NCI-H460 (cell line): ENCODE measurements at regions not wholly inside any gene's neighbourhood (a gene's known extent, or its start where the extent isn't known, plus 50 kb on each side); places are given as distances from the start of the nearest gene placed in this dataset.
"Not testable (repeated sequence)": the region's sequence is repeated elsewhere in the genome, so short reads cannot be mapped to it uniquely, and the experiment has no call there.

Experiments
- DNase-seq: peaks from one replicate; pipeline ENCODE4 v3.0.0-alpha.2; 2016; ENCODE audit warnings: low read depth; ENCODE audit errors: extremely low read depth

DNA sequence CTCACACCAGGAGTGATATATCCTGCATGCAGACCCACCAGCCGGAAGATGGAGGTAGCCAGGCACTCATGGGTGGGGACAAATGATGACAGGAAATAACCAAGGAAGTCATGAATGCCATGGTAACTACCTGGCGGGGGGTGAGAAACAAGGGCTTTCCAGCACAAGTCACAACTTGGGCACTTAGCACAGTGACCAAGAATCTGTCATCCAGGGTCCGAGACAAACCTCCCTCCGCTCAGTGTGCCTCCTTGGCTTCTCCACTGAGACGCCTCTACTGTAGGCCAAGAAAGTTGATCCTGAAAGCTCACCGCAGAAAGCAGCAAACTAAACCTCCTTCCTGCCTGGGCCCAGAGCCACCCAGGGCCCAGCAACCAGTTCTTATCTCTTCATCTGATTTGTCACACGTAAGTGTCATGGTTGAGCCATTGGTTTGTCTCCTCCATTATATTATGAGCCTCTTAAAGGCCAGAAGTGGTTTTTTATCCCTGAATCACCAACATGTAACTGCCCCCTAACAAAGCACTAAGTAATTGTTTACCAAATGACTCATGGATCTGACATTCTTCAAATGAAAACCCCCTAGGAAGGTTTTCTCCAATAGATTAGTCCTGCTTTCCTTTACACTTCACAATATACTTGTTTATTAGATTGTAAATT is 84.3 kb upstream of the TAB2 start:
- peak; percentile 42 for DNase-seq

DNA sequence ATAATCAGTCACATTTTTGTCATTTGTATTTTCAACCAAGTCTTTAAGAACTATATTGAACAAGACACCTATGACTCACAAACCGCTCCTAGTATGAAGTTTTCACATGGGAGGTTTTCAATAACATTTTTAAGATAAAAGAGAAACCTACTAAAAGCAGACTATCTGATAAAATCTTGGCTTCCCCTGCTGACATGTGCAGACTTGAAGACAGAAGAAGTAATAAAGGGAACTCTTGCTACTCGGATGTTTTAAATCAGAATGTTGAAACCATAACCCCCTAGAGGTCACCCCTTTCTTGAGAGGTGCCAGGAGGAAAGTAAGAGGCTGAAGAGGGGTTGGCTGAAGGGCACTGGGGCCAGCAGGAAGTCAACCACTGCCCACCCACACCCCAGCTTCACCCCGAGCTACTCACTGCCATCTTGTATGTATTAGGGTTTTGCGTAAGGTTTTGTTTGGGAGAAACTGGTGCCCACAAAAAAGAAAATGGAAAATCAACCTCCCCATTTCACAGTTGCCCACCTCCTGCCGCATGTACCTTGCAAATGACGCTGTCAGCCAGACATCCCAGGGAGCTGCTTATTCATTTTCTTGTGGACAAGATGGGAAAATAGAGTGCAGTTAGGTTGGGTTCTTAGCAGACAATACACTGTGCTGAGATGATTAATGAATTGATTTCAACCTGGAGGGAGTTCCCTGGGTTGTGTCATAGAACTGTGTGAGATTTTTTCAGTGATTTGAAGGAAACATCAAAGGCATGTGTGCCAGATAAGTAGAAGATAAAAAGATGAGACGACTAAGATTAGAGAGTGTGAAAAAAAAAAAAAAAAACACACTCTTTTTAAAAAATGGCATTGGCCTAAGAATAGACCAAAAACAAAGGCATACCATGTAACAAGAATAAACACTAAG is 83.2 kb upstream of the TAB2 start:
- DNase-seq = no peak

DNA sequence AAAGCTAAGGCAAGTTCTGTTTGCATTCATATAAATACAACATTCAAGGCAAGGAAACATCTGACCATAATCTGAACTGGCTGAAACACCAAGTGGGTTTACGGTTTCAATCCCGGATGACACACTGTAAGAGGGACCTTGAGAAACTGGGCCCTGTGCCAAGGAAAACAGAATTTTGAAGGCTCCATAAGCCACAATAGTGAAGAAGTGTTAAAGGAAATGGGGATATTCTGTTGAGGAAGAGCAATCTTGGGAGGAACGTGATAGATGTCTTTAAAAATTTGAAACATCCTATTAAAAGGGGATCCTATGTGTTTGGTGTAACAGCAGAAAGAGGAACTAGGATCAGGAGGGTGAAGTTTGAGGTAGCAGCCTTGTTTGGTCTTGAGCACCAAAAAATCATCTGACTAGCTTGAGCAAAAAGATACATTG is 82.4 kb upstream of the TAB2 start:
- DNase-seq = peak; percentile 19

DNA sequence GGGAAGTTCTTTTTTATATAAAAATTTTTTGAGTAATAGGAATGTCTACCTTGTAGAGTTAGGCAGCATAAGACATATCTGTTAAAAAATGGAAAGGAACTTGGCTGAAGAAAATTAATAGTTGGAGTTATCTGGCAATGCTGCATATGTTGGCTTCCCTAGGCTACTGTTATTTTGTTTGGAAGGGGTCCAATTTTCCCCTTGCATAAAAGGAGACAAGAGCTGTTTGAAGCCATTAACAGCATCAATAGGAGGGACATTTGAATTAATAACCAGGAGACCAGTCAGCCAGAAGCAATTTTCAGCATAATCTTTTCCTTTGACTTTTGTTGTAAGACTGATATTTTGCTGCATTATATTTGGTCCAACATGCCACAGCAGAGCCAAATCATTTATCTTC is 80.9 kb upstream of the TAB2 start:
- DNase-seq = no peak

DNA sequence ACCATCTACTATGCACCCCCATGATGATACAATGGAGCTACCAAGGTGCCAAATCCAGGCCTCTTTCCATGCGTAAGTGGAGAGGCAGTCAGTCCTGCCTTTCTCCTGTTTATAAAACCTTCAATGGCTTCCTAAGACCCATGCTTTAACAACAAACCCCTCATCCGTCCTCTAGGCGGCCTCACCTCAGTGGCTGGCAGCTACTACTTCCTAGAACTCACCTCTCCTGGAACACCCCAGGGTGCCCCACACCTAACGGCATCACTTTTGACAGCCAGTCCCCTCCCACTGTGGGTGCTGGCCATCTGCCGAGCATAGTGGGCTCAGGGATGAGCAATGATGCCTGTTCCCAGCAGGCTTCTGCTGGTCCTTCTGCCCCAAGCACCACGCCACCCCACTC is 80.0 kb upstream of the TAB2 start:
- DNase-seq = no peak

DNA sequence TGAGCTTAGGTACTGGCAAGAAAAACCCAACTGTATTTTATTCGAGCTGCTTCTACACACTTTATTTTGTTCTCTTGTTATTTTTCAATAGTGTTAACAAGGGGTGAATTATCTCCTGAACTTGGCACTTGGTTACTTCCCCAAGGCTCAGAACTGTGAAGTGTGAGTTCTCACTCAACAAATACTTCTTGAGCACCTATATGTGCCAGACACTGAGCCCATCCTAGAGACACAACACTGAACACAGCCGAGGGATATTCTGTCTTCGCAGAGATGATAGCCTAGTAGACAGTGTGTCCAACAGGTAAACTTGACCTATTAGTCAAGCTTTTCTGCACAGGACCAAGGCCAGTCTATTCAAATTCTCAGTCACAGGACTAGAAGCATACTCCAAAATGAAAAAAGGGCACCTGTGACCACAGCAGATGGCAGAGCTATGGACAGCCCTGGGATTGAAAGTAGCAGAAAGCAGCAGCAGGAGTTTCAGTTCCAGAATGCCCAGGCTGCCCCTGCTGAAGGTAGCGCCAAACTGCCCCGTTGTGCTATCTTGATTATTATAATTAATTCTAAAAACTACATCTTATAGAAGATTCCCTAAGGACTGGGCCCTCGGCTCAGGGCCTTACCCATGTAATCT is 77.8 kb upstream of the TAB2 start:
- no peak for DNase-seq

DNA sequence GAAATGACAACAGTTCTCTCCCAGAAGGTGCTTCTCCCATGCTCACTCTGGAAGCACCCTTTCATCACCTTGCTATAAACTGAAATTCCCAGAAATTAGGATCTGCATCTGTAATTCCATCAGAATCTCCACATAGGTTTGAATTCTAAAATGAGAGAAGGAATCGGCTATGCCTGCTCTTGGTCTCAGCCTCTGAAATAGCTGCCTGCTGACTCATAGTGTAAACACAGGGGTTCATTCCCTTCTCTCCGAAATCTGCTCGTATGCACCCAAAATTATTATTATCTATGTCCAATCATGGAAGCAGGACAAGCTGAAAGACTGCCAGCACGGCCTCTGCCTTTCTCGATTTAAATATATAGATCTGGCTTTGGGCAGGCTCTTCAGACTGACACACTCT is 74.6 kb upstream of the TAB2 start:
- DNase-seq = no peak

DNA sequence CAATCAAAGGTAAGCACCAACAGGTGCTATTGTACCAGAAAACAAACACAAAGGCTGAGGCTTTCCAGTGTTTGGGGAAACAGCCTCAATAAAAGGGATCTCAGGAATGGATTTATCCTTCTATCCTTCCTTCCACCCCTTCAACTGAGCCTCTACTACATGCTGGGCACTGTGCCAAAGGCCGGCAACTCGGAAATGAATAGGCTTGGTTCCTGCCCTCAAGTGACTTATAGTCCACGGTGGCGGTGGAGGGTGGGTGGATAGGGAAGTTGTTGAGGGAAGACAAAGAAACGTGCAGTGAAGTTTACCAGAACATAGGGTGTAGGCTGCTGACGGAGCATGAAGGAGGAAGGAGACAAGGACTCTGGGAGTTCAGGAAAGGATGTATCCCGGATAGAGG is 73.4 kb upstream of the TAB2 start:
- DNase-seq = no peak

DNA sequence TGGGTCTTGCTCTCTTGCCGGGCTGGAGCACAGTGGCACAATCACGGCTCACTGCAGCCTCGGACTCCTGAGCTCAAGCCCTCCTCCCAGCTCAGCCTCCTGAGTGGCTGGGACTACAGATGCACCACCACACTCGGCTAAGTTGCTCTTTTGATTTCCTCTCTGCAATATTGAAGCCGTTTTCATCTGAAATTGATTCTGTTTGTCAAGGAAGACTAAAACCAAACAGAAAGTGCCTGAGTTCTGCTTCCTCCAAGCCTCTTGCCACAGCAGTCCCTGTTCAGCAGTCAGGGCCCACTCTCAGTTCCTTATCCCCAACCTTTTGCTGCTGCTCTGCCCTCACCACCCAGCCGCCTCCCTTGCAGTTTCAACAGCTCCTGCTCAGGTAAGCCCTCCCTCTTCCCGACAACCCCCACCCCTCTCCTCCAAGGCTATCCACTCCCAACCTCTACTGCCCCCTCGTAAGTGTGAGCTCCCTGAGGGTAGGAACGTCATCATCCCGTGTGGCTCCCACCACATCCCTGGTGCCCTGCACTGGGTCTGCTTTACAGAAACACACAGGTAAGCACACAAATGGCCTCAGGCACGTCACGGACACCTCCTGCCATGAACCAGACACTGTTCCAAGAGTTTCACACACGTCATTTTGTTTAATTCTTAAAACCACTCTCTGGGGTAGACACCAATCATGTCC is 70.7 kb upstream of the TAB2 start:
- no peak for DNase-seq

DNA sequence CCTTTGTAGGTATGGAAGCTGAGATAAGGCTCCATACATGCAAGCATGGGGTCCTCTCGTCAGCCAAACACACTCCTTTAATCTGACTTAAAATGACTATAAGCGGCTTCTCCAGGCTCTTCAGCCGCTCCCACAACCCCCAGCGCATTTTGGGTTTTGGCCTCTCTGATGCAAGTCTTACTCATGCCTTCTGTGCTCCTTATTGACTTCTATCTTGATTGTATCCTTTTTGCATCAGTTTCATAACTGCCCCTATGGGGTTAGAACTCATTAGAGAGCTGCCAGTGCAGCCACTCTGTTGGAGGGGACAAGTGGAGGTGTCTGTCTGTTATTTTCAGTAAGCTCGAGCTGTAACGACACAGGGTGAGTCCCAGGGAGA is 70.1 kb upstream of the TAB2 start:
- no peak for DNase-seq

DNA sequence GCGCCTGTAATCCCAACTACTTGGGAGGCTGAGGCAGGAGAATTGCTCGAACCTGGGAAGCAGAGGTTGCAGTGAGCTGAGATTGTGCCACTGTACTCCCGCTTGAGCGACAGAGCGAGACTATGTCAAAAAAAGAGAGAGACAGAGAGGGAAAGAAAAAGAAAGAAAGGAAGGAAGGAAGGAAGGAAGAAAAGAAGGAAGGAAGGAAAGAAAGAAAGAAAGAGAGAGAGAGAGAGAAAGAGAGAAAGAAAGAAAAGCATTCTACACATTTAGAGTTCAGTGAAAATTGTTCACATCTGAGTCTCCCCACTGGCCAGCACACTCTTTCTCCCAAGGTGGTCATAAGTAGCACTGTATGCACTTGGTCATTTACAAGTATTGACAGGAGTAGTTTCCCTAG is 69.2 kb upstream of the TAB2 start:
- not testable (repeated sequence) for DNase-seq

DNA sequence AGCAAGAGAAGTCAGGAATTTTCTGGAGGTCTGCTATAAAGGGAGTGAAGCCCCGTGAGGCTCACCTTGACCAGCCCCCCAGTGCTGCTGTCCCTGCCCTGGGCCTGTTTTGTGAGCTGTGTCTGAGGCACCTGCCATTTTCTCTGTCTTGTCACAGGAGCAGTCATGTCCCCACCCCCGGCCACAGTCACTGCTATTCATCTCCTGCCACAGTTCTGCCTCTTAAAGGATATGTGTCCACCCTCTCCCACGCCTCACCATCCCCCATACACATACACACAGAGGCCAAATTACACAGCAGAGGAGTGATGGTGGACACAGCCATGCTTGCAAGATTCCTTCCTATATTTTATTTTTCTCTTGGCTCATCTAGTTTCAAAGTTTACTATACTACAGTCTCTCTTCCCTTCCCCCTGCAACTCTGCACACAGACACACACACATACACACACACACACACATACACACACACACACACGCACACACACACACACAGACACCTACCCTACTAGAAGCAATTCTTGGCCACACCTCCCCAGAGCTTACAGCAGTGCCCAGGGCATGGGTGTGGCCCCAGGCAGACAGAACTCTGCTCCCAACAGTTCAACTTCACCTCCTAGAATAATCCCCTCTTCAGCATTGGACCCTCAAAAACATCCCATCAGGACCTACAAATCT is 68.7 kb upstream of the TAB2 start:
- no peak for DNase-seq

DNA sequence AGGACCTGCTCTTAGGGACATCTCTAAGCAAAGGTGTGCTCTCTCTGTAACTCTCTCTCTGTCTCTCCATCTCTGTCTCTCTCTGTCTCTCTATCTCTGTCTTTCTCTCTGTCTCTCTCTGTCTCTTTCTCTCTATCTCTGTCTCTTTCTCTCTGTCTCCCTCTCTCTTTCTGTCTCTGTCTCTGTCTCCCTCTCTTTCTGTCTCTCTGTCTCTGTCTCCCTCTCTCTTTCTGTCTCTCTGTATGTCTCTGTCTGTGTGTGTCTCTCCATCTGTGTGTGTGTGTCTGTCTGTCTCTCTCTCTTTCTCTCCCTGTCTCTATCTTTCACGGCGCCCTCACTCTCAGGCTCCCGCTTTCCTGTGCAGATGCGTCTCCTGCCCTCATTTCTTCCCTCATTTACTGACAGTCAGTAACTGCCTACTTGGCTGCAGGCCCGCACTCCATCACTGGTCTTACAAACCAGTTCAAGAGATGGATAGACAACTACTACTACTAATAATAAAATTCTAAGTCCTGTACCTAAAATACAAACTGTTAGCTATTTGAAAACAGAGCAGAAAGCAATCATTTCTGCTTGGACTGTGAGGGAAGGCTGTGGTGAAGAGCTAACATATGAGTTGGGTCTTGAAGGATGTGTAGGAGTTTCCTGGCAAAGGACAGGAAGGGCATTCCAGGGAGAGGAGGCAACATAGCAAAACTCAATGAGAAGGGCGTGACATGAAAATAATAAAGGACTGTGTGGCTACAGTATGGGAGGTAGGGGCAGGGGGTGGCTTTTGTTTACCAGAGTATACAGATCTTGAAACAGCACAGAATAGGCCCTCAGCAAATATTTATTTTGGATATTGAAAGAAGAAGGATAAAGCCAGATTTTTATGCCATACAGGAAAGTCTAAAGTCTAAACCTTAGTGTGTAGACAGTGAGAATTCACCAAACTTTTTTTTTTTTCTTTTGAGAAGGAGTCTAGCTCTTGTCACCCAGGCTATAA is 67.8 kb upstream of the TAB2 start:
- no peak for DNase-seq

DNA sequence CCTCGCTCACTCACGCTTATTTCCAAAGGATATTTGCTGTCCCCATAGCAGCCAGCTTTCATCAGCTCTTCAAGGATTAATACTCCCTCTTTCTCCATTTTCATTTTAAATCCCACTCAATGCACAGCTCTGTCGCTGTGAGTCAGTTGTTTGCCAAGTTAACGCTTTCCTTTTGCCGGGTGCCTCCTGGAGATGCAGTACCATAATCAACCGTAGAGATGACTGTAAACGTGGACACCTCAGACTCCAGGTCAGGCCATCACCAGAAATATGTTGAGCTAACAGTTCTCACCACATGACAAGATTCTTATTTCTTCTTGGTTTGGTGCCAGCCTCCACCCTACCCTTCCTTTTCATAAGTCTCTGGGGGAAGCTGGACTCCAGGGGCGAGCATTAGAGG is 66.6 kb upstream of the TAB2 start:
- DNase-seq = no peak

DNA sequence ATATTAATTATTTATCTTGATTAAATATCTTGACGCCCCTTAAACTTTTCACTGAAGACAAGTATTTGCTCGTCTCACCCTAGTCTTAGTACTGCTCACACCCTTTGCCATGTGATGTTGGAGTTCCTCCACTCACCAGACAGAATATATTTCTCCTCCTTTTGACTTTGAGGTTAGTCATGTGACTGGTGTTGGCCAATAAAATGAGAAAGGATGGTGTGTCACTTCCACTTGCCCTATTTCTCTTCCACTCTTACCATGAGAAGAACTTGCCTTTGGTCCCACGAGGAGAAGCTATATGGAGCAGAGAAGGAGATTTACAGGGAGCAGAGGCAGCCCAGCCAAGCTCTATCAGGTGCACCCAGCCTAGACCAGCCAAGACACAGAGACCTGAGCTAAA is 64.9 kb upstream of the TAB2 start:
- no peak for DNase-seq

DNA sequence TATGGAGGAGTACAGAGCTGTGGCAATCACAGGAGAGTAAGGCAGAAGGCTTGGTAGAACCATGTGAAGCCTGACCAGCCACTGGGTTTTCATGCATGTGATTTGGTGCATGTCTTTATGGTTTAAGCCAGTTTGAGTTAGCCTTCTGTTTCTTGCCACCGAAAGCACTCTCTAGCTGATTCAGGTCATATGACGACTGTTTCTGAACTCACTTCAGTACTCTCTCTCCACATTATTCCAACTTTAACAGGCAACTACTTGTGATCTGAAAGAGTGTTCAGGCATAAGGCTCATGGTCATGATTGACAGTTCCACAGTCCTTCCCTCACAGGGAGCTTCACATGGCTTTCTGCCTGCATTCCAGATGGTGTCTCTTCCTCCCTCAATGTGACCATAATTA is 63.3 kb upstream of the TAB2 start:
- no peak for DNase-seq

DNA sequence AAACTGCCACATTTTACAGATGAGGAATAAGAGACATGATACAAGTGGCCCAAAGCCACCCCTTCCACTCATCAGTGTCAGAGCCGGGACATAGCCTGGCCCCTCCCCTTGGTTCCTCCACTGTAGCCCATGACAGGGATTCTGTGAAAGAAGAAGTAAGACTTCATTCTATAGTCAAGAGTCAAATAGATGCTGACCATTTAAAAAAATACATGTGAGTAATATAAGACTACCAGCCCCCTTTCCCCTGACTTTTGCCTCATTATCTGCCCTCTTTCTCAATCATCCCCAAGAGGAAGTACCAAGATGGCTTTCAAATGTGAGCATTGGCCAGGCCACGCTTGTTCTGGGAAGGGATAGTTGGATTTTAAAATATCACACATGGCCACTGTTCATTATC is 57.8 kb upstream of the TAB2 start:
- DNase-seq = no peak

DNA sequence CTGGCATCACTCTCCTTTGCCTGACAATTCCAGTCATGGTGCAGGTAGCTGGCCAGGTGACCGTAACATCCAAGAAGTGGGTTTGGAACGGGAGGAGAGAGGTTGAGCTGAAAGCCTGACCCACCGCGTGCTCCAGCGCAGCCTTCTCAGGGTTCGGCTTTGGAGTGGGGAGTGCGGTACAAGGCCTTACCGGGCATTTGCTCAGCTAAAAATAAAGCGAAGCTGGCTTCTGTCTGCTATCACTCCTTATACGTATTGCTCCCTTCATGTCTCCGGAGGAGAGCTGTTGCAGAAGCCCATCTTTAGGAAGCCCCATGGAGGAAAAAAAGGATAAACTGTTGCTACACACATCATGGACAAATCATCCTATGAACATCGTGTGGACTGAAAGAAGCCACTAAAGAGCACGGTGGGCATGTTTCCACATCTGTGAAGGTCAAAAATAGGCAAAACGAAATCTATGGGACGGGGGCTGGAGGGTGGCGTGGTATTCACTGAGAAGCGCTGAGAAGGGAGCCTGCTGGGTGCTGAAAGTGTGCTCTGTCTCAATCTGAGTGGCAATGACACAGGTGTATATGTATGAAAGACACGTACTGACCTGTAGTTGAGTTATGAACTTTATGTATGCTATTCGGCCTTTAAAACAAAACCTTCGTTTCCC is 57.2 kb upstream of the TAB2 start:
- DNase-seq = no peak
